ENCODE measurements at regions not wholly inside any gene's neighbourhood (a gene's known extent, or its start where the extent isn't known, plus 50 kb on each side); places are given as distances from the start of the nearest gene placed in this dataset.

- H3K27me3 ChIP-seq (ENCODE audit: insufficient read depth, low read length) = no peaks in the 10 kb centered on the region
- POLR2A ChIA-PET = no interaction called here
- intact Hi-C loops (cut with micrococcal nuclease) = no loop called here
- no peaks in the 10 kb centered on the region for H3K4me1 ChIP-seq (ENCODE audit: control insufficient read depth in 1 of 2, insufficient read depth in 2 of 2, low read length in 2 of 2)
- TF ChIP-seq SRF (IDR thresholded peaks at IDR 0.05; ENCODE audit: low read depth) (no peak), RAD21 (IDR thresholded peaks at IDR 0.05; ENCODE audit: low read depth) (no peak), TCF7L2 (IDR thresholded peaks at IDR 0.05; ENCODE audit: borderline replicate concordance, extremely low read depth, insufficient read depth, insufficient read length) (no peak), SIN3A (IDR thresholded peaks at IDR 0.05; ENCODE audit: low read depth) (no peak), REST (IDR thresholded peaks at IDR 0.05; ENCODE audit: low read depth) (no peak), EZH2phosphoT487 (IDR thresholded peaks at IDR 0.05; ENCODE audit: borderline replicate concordance) (no peak), ZFX (IDR thresholded peaks at IDR 0.05) (no peak), ZBTB33 (IDR thresholded peaks at IDR 0.05; ENCODE audit: extremely low read depth, insufficient replicate concordance, low read length) (no peak), MAX (IDR thresholded peaks at IDR 0.05) (no peak), CTCF (IDR thresholded peaks at IDR 0.05 in 2 of 3, conservative IDR thresholded peaks at IDR 0.05 in 1 of 3; ENCODE audit: borderline replicate concordance in 1 of 3, insufficient read depth in 1 of 3, low read depth in 2 of 3, low read length in 2 of 3) (no peak), FOSL1 (IDR thresholded peaks at IDR 0.05; ENCODE audit: low read depth) (no peak), POLR2A (IDR thresholded peaks at IDR 0.05; ENCODE audit: borderline replicate concordance, extremely low read depth, insufficient read depth, insufficient read length) (no peak), CBX3 (IDR thresholded peaks at IDR 0.05; ENCODE audit: low read depth) (no peak), ELF1 (IDR thresholded peaks at IDR 0.05; ENCODE audit: borderline replicate concordance, low read depth) (no peak), ATF3 (IDR thresholded peaks at IDR 0.05) (no peak), EGR1 (IDR thresholded peaks at IDR 0.05; ENCODE audit: low read depth) (no peak), YY1 (IDR thresholded peaks at IDR 0.05; ENCODE audit: extremely low read depth, insufficient replicate concordance, low read depth, low read length) (no peak), POLR2AphosphoS5 (IDR thresholded peaks at IDR 0.05; ENCODE audit: low read depth, low read length) (no peak), SP1 (IDR thresholded peaks at IDR 0.05; ENCODE audit: low read depth) (no peak)
- no TSS peak for BruUV-seq (replicated peaks)
- H3K9me2 ChIP-seq (ENCODE audit: insufficient read depth) = no peaks in the 10 kb centered on the region
- no peaks in the 10 kb centered on the region for H3K9me3 ChIP-seq (ENCODE audit: control insufficient read depth in 1 of 2, insufficient read depth in 1 of 2, low read depth in 1 of 2, low read length in 2 of 2)
- no peaks in the 10 kb centered on the region for H3K36me3 ChIP-seq (ENCODE audit: control insufficient read depth in 1 of 2, insufficient read depth in 2 of 2, low read length in 2 of 2)
- ATAC-seq (no peak), DNase-seq (ENCODE audit: low read depth, low spot score) (no peak)
- H4K20me1 ChIP-seq (ENCODE audit: insufficient read depth) = no peaks in the 10 kb centered on the region
- no peak overlapping the region for H3K9ac ChIP-seq (ENCODE audit: low read length)
- H3K4me2 ChIP-seq (ENCODE audit: low read length) = no peak overlapping the region
- H3K27ac ChIP-seq (ENCODE audit: low read depth, low read length) = no peak overlapping the region
- CTCF ChIA-PET = no interaction called here
- no peaks in the 10 kb centered on the region for H3K79me2 ChIP-seq (ENCODE audit: insufficient read depth, low read length)
- no peak overlapping the region for H3K4me3 ChIP-seq (replicated peaks in 1 of 2; ENCODE audit: low read depth in 1 of 2, low read length in 2 of 2)
- no peak overlapping the region for H2AFZ ChIP-seq (ENCODE audit: low read depth, low read length, poor library complexity, severe bottlenecking)
- RAD21 ChIA-PET (ENCODE audit: low non-redundant PET in 1 of 2, low total read pairs in 2 of 2, uncharacterized antibody in 2 of 2, unreplicated experiment in 2 of 2) = no interaction called here
Observed at GRCh38 chr12:42807766-42808165, 218.2 kb upstream of the PRICKLE1 start.
